ENCODE measurements at regions not wholly inside any gene's neighbourhood (a gene's known extent, or its start where the extent isn't known, plus 50 kb on each side); places are given as distances from the start of the nearest gene placed in this dataset.

DNA sequence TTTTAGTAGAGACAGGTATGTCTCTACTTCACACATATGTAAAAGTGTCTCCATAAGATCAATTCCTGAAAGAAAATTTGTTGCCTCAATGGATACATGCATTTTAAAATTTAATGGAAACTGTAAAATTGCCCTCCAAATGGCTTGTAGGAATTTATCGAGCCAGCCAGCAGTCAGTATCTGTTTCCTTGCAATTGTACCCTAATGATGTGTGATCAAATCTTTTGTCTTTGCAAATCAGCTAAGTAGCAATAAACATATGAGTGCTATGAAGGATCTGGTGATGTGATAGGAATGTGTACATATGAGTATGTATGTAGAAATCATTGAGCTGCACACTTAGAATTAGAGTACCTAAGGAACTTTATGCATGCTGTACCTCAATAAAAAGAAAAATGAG is 253.0 kb downstream of the MAFB start:
- Histone ChIP-seq H2BK15ac (ENCODE audit: low read length) (no peak overlapping the region), H4K91ac (replicated peaks; ENCODE audit: insufficient read length, low read length) (no peak overlapping the region), H4K5ac (ENCODE audit: insufficient read length, low read depth, low read length) (no peak overlapping the region), H3K4me3 (ENCODE audit: extremely low read depth in 1 of 4, insufficient read depth in 2 of 4, low read depth in 3 of 4, low read length in 4 of 4) (no peak overlapping the region), H3K23ac (ENCODE audit: insufficient read length) (no peak overlapping the region), H4K20me1 (replicated peaks in 1 of 2; ENCODE audit: control insufficient read depth in 1 of 2, insufficient read depth in 2 of 2, low read length in 2 of 2) (no peaks in the 10 kb centered on the region), H2BK5ac (ENCODE audit: low read depth, low read length) (no peak overlapping the region), H2BK20ac (ENCODE audit: low read length) (no peak overlapping the region), H3K23me2 (ENCODE audit: low read depth, low read length) (no peaks in the 10 kb centered on the region), H3K27me3 (replicated peaks in 1 of 4; ENCODE audit: control insufficient read depth in 3 of 4, extremely low read depth in 1 of 4, insufficient read depth in 3 of 4, low read length in 3 of 4) (no peaks in the 10 kb centered on the region), H3K4ac (replicated peaks; ENCODE audit: insufficient read length, low read depth, low read length) (no peak overlapping the region), H2BK120ac (replicated peaks; ENCODE audit: low read depth, low read length) (no peak overlapping the region), H2AFZ (ENCODE audit: low read length) (no peak overlapping the region), H3K27ac (ENCODE audit: low read depth, low read length) (no peak overlapping the region), H3K79me1 (ENCODE audit: low read depth, low read length) (no peaks in the 10 kb centered on the region), H3K36me3 (ENCODE audit: control insufficient read depth in 2 of 4, insufficient read depth in 4 of 4, low read length in 3 of 4) (no peaks in the 10 kb centered on the region), H3K9me3 (ENCODE audit: insufficient read depth in 2 of 2, low read depth in 1 of 2, low read length in 1 of 2) (no peaks in the 10 kb centered on the region), H3K4me2 (ENCODE audit: insufficient read depth in 1 of 2, low read depth in 2 of 2, low read length in 2 of 2) (no peak overlapping the region), H3K9ac (replicated peaks in 1 of 4; ENCODE audit: extremely low read depth in 1 of 4, low read depth in 3 of 4, low read length in 3 of 4) (no peak overlapping the region), H2AK5ac (ENCODE audit: low read depth, low read length) (no peak overlapping the region), H2BK12ac (ENCODE audit: low read depth, low read length) (no peak overlapping the region), H3K79me2 (ENCODE audit: control insufficient read depth in 1 of 2, insufficient read depth in 2 of 2, low read length in 2 of 2) (no peaks in the 10 kb centered on the region), H3K18ac (ENCODE audit: extremely low read depth, low read length) (no peak overlapping the region), H3K56ac (replicated peaks; ENCODE audit: insufficient read length, low read depth, low read length) (no peak overlapping the region), H4K8ac (ENCODE audit: extremely low read depth, insufficient read depth, low read length) (no peak overlapping the region), H3K4me1 (replicated peaks in 1 of 4; ENCODE audit: control insufficient read depth in 3 of 4, insufficient read depth in 4 of 4, low read length in 3 of 4) (no peaks in the 10 kb centered on the region), H3K14ac (ENCODE audit: insufficient read length) (no peak overlapping the region)
- no peak for DNase-seq (ENCODE audit: low read depth in 1 of 2, low spot score in 2 of 2)
- ChIA-PET POLR2A (ENCODE audit: partially characterized antibody) (interaction anchor here (1.2 kb wide), 1 partner anchor 14 kb away, joined by 3 read pairs; no protein-coding TSS in a partner anchor), CTCF (ENCODE audit: partially characterized antibody) (interaction anchor here (0.7 to 1.4 kb wide), 3 partner anchors 116 to 255 kb away, joined by 3 to 5 read pairs (median 3); no protein-coding TSS in a partner anchor)
- FAIRE-seq = no peak
- WGBS, 2 experiments (ENCODE audit: extremely low coverage in 1 of 2, insufficient coverage in 1 of 2, insufficient read length in 1 of 2, insufficient replicate concordance in 2 of 2, low coverage in 1 of 2, low lambda C conversion rate in 2 of 2, missing lambda C conversion rate in 1 of 2) = 88% methylated on average over 1 of the region's 1 CpG; no CpG with 5 or more reads in 1 of the 2 experiments
- no peak for TF ChIP-seq SAP30 (IDR thresholded peaks at IDR 0.05; ENCODE audit: insufficient read depth, insufficient replicate concordance, low read length)
- TF ChIP-seq POLR2A (IDR thresholded peaks at IDR 0.05; ENCODE audit: control extremely low read depth in 1 of 2, low read depth in 2 of 2, low read length in 2 of 2) = no peak
- no peak for TF ChIP-seq CHD2 (IDR thresholded peaks at IDR 0.05; ENCODE audit: low read length)
- TF ChIP-seq BACH1 (IDR thresholded peaks at IDR 0.05; ENCODE audit: low read length) = no peak
- no peak for TF ChIP-seq SRF (IDR thresholded peaks at IDR 0.05; ENCODE audit: low read depth, low read length)
- TF ChIP-seq TEAD4 (IDR thresholded peaks at IDR 0.05; ENCODE audit: low read depth, low read length) = no peak
- TF ChIP-seq GABPA (IDR thresholded peaks at IDR 0.05; ENCODE audit: borderline replicate concordance, insufficient read depth, low read length) = no peak
- no peak for TF ChIP-seq NANOG (IDR thresholded peaks at IDR 0.05; ENCODE audit: insufficient read depth, low read depth, low read length, poor library complexity, severe bottlenecking)
- TF ChIP-seq BCL11A (IDR thresholded peaks at IDR 0.05; ENCODE audit: low read depth in 2 of 2, low read length in 2 of 2) = no peak
